Glutamatergic neuron (in vitro differentiated cells): ENCODE measurements at regions not wholly inside any gene's neighbourhood (a gene's known extent, or its start where the extent isn't known, plus 50 kb on each side); places are given as distances from the start of the nearest gene placed in this dataset.
A peak's percentile ranks its signal among the peaks of the same experiment; 100 is the strongest.

Source experiments
- DNase-seq: peaks from one replicate; pipeline ENCODE4 v3.0.0; 2022
- H3K27ac Mint-ChIP-seq: one replicate; pipeline ENCODE4 v1.8.0; 2020; ENCODE audit warnings: mild to moderate bottlenecking, mixed read lengths, inconsistent platforms; ENCODE audit not compliant: unreplicated experiment
- H3K27me3 Mint-ChIP-seq: one replicate; pipeline ENCODE4 v1.8.0; 2020; ENCODE audit warnings: mild to moderate bottlenecking, moderate library complexity, mixed read lengths, inconsistent platforms; ENCODE audit not compliant: unreplicated experiment
- H3K36me3 Mint-ChIP-seq: one replicate; pipeline ENCODE4 v1.8.0; 2020; ENCODE audit warnings: mild to moderate bottlenecking, mixed read lengths, inconsistent platforms; ENCODE audit not compliant: unreplicated experiment
- H3K4me1 Mint-ChIP-seq: one replicate; pipeline ENCODE4 v1.8.0; 2020; ENCODE audit warnings: mild to moderate bottlenecking, low read depth, mixed read lengths, inconsistent platforms; ENCODE audit not compliant: unreplicated experiment
- H3K4me3 Mint-ChIP-seq: one replicate; pipeline ENCODE4 v1.8.0; 2020; ENCODE audit warnings: mild to moderate bottlenecking, mixed read lengths, inconsistent platforms; ENCODE audit not compliant: unreplicated experiment
- H3K9me3 Mint-ChIP-seq: one replicate; pipeline ENCODE4 v1.8.0; 2020; ENCODE audit warnings: mild to moderate bottlenecking, moderate library complexity, mixed read lengths, inconsistent platforms; ENCODE audit not compliant: unreplicated experiment
- CTCF ChIP-seq: fragments of 200-600 bp; sonication (generic); IDR thresholded peaks from one replicate; pipeline ENCODE4 v1.5.0; 2021; ENCODE audit not compliant: partially characterized antibody, unreplicated experiment

DNA sequence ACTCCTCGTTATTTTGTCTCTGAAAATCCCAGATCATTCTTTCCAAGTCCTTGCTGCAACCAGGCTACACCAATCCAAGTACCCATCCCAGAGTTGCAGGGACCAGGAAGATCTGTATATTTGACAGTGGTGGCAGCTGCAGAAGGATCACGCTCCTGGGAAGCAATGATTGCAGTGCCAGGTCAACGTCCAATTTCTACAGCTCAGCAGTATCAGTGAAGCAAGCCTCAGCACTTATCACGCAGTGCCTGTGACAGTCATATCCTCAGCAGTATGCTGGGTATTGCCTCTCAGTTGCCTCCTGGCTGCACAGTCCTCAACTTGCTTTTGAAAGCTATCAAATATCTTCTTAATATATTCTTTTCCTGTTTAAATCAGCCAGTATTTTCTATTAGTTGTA, 66.7 kb downstream of the BARHL2 start:
- no peak overlapping the region for H3K4me3 Mint-ChIP-seq
- no peaks in the 10 kb centered on the region for H3K4me1 Mint-ChIP-seq
- H3K27me3 Mint-ChIP-seq, result no peaks in the 10 kb centered on the region
- no peaks in the 10 kb centered on the region for H3K9me3 Mint-ChIP-seq
- no peak overlapping the region for H3K27ac Mint-ChIP-seq
- DNase-seq, result no peak
- no peak for TF ChIP-seq CTCF
- no peaks in the 10 kb centered on the region for H3K36me3 Mint-ChIP-seq

DNA sequence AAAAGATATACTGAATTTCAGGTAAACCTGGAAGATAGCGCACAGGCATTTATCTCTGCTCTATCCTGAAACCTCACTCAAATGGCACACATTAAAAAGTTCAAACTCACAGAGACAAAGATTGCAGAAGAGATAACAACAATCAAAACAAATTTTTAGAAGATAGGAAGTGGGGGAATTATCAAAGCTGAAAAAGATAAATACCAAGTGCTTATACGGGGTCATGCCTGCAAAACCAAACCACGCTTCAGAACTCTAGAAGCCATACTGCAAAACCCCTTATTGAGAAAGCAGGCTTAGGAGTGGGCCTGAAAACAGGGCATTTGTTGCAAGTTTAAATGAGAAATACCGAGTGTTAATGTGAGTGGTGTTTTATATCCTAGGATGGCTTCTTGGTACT, 76.8 kb downstream of the BARHL2 start:
- Mint-ChIP-seq H3K9me3 (no peaks in the 10 kb centered on the region), H3K4me3 (no peak overlapping the region), H3K36me3 (no peaks in the 10 kb centered on the region), H3K4me1 (no peaks in the 10 kb centered on the region), H3K27me3 (no peaks in the 10 kb centered on the region), H3K27ac (no peak overlapping the region)
- no peak for DNase-seq
- no peak for TF ChIP-seq CTCF

- TF ChIP-seq CTCF, result no peak
- Mint-ChIP-seq H3K4me3 (no peak overlapping the region), H3K27me3 (peaks cover 3% of the 10 kb centered on the region)
Observed at GRCh38 chr1:90622666-90623065, 94.4 kb downstream of the BARHL2 start.

GRCh38 chr1:90621986-90622385, 95.1 kb downstream of the BARHL2 start:
- Mint-ChIP-seq H3K27me3 (peaks cover 3% of the 10 kb centered on the region), H3K9me3 (no peaks in the 10 kb centered on the region), H3K4me1 (peaks cover 2% of the 10 kb centered on the region), H3K36me3 (no peaks in the 10 kb centered on the region), H3K4me3 (no peak overlapping the region), H3K27ac (no peak overlapping the region)
- TF ChIP-seq CTCF, result no peak
- DNase-seq, result no peak

More at GRCh38 chr1:90622666-90623065, 94.4 kb downstream of the BARHL2 start:
- Mint-ChIP-seq H3K27ac (no peak overlapping the region), H3K4me1 (peaks cover 2% of the 10 kb centered on the region), H3K9me3 (no peaks in the 10 kb centered on the region), H3K36me3 (no peaks in the 10 kb centered on the region)
- no peak for DNase-seq

DNA sequence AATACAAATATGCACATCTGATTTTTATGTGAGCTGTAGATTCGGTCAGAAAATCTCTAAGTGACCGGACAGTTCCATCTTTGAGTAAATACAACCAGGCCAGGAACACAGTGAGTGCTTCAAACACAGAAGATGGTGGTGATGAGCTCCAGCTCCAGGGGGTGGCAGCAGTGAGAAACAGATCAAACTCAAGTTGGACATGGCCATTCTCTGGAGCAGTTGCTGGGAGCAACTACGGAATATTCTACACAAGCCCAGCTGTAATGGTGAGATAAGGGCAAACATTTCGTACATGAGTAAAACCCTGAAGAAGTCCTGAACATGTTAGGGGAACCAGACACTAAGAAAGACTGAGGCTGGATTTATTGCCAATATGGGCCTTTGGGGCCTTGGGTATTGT, 100.7 kb downstream of the BARHL2 start:
- Mint-ChIP-seq H3K9me3 (no peaks in the 10 kb centered on the region), H3K4me1 (peaks cover 1% of the 10 kb centered on the region), H3K27me3 (peaks cover 1% of the 10 kb centered on the region), H3K4me3 (no peak overlapping the region), H3K27ac (no peak overlapping the region), H3K36me3 (no peaks in the 10 kb centered on the region)
- DNase-seq, result peak; percentile 63
- TF ChIP-seq CTCF, result peak; percentile 34
